Stimulated activated CD8-positive, alpha-beta memory T cell treated with anti-CD3 and anti-CD28 coated beads, Interleukin-12 subunit alpha, Interleukin-12 subunit beta, amount 100 ng/mL, for 24 hours (primary cell): ENCODE measurements at regions not wholly inside any gene's neighbourhood (a gene's known extent, or its start where the extent isn't known, plus 50 kb on each side); places are given as distances from the start of the nearest gene placed in this dataset.

Experiments used
- DNase-seq: peaks from one replicate; pipeline ENCODE4 v3.0.0-alpha.2; 2020; ENCODE audit errors: extremely low read depth

DNA sequence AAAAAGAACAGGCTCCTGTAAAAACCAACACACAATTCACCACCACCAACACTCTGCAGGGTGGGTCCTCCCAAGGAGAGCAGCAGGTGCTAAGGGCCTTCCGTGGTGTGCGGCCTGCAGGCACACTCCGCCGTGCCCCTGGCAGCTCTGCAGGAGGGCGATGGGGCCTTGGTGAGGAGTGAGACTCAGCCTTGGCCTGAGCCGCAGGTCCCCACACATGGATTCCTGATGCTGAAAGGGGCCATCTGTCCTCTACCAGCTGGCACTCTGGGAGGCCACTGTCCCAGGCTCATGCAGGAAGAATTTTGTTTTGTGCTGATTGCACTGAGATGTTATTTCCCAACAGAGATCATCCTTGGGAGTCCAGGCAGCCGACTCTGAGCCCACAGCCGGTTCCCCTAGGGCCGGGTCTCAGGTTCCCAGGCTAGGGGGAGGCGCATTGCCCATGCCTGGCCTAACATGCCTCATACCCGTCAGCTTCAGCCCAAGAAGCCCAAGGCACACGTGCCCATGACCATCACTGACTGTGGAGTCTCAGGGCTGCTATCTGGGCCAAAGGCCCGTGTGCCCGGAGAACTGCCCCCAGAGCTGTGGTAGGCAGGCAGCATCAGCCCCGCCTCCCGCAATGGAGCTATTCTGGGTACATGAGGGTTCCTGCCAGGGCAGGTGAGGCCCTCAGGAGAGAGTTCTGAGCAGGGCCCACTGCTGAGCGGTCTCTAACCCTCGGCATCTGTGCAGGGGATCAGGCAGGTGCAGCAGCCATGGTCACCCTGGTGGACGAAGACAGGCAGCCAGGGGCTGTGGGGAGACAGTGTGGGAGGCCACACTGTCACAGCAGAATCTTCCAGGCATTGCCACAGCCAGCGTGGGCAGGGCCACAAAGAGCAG lies 97.9 kb upstream of the ZNF469 start:
- no peak for DNase-seq

DNA sequence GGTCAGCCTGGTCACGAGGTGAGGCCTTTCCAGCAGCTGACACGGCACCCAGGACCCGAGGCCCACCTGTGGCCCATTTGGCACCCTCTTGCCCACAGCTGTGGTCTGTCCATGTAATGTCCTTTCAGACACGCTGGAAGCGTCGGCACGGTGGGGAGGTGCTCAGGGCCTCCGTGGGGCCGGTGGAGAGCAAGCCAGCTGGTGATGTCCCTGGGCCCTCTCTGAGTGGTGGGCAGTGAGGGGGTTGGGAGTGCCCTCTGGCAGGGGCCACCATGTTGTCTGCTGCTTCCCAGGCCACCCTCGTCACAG lies 97.3 kb upstream of the ZNF469 start:
- no peak for DNase-seq

DNA sequence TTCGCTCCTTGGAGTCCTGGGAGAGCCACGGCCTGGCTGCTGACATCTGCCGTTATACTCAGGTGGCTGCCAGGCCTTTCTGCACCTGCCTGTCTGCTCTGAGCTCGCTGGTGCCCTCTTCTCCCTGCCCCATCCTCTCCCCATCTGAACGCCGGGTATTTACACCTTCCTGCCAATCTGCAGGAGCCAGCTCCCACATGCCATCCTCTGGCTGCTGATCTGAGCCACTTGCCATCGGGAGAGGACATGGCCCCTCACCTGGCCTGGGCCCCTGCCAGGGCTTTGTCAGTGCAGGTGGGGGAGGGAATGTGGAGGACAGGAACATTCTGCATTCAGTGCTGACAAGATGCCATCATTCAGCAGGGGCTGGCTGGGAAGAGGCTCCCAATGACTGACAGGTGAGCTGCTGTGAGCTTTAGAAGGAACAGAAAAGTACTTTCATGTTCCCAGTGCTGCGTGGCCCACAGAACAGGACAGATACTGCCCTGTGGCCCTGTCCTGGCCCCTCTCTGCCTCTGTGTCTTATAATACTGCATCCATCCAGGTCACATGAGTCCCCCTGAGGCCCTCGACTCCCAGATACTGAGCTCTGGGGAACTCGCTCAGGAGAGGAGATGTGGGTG lies 96.3 kb upstream of the ZNF469 start:
- DNase-seq: no peak

DNA sequence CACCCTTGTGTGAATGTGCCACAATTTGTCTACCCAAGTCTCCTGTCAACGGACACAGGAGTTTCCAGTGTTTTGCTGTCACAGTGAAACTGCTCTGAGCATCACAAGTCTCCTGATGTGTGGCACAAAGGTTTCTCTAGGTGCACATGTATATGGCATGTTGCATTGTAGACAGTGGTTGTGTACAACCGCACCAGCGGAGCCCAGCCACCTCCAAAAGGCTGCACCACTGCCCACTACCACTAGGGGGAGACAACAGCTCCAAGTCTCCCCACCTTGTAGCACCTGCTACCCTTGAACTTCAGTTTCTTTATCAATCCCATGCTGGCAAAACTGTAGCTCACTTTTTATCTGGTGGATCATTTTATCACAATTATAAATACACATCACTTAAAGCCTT lies 95.5 kb upstream of the ZNF469 start:
- DNase-seq: no peak

DNA sequence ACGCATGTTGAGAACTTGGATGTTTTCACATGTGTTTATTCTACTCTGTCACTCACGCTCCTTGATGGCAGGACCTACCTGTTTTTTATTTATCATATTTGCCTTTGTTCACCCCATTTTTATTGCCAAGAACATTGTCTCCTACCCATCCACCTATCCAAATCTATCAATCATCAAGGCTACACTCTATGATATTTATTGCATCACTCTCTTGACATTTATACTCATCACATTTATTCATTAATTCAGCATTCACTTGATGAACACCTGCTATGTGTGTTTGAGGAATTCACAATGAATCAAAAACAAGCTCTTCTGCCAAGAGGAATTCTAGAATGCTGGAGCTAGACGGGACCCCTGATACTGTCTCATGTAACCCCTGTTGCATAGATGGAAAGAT lies 94.5 kb upstream of the ZNF469 start:
- DNase-seq: no peak

DNA sequence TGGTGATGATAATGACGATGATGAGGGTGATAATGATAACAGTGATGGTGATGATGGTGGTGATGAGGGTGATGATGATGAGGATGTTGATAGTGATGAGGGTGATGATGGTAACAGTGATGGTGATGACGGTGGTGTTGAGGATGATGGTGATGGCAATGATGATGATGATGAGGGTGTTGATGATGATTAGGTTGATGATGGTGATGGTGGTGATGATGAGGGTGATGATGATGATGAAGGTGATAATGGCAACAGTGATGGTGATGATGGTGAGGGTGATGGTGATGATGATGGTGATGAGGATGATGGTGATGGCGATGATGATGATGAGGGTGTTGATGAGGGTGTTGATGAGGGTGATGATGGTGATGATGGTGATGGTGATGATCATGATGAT lies 93.8 kb upstream of the ZNF469 start:
- no peak for DNase-seq

DNA sequence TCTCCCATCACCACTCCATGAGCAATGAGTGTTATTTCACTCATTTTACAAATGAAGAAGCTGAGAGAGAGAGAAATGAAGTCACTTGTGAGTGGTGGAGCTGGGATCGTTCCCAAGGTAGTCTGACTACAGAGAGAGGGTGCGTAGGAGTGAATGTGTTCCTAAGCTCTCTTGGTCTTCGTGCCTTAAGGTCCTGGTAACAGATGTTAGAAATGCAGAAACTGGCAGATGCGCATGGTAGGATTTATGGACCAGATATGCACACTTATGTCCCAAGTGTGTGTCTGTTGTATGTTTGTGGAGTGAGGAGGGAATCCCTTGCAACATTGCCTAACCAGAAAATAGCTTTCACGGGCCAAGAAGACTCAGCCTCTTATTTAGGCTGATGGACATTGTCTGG lies 93.2 kb upstream of the ZNF469 start:
- DNase-seq: no peak

DNA sequence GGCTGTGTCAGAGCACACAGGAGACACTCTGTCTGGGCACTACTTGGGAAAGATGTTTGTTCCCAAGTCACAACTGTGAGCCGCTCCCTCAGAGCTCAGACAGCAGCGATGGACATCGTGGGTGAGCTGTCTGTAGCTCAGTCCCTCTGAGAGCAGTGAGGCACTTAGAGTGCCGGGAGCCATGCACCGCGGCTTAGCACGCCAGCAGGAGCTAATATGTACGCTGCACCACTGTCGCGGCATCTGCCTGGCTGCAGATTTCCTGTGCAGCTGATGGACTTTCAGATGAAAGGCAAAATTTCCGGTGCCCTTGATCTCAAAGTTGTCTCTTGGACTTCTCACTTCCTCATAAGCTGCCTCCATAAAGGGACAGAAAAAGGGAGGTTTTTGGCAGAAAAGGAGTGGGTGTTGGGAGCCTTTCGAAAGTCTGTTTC lies 92.8 kb upstream of the ZNF469 start:
- DNase-seq: no peak

DNA sequence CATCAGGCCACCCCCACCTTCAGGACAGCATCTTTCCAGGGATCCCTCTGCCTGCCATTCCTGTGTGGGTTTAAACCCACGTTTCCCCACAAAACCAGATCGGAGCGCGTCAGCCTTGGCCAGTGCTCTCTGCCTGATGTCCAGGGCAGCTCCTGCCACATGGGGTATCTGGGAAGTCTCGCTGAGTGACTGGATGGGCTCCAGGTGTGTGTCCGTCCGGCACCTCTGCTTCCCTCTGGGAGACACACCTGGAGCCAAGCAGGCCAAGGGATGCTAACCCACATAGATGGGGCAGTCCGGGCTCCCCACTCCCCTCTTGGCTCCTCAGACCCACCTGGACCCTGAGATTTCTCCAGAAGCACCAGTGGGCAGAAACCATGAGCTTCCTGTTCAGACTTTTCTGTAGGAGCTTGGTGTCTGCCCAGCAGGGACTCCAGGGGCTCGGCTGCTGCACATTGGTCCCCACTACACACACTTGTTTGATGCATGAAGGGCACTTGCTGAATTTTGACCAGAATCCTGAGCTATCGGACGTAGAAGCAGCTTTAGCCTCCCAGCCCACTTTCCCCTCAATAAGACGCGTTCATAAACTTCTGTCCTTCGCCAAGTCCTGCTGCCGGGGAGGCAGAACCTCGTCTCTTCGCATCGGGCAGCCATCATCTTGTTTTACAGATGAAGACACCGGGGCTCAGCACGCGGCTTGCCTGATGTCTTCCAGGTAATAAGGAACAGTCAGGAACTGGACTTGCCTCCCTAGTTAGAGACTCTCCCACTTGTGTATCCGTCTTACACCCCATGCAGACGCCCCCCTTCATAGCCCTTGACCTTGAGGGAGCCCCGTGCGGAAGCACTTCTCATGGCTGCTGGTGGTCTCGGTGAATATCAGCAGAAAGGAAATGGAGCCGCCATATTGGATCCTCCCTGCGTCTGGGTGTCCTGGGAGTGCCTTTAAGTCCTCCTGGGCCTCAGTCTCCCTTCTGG lies 91.6 kb upstream of the ZNF469 start:
- DNase-seq: no peak

DNA sequence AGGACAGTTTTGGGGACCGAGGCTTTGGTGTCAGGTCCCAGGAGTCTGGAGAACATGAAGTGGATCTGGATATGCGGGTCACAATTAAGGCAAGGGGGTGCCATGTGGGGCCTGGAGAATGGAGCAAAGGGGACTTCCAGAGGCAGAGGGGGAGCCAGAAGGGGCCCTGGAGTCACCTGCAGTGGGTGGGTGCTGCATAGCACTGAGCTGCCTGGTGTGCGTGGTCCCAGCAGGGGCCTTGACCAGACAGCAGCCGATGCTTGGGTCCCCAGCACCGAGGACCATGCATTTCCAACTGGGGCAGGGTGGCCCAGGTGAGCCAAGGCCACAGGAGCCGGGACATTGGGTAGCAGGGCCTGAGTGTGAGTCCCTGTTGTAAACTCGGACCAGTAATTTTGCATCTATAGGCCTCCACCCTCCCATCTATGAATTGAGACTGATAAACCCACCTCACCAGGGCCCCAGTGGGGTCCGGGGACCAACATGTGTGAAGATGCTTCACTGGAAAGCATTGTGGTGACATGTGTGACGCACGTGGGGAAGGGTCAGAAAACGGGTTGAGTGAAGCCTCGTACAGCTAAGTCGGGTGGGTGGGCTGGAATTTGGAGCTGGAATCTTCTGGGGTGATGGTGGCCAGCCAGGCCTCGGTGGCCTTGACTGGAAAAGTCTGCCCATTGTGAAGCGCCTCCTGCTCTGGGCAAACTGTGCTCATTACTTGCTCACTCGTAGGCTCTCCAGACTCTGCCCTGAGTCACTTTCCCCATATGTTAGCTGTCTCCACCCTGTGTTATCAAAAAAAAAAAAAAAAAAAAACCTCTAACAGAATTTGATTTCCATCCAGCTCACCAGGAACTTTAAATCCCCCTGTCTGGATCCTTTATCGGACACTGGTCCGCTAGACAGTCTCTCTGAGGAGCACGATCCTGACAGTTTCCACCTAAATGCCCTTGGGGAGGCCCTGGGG lies 90.5 kb upstream of the ZNF469 start:
- DNase-seq: no peak

DNA sequence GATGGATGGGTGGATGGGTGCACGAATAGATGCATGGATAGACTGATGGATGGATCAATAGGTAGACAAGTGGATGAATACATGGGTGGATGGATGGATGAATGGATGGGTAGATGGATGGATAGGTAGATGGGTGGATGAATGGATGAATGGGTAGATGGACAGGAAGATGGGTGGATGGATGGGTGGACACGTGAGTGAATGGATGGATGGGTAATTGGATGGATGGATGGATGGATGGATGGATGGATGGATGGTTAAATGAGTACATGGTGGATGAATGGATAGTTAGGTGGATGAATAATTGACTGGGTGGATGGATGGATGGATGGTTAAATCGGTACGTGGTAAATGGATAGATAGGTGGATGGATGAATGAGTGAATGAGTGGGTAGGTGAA lies 89.7 kb upstream of the ZNF469 start:
- DNase-seq: no peak

DNA sequence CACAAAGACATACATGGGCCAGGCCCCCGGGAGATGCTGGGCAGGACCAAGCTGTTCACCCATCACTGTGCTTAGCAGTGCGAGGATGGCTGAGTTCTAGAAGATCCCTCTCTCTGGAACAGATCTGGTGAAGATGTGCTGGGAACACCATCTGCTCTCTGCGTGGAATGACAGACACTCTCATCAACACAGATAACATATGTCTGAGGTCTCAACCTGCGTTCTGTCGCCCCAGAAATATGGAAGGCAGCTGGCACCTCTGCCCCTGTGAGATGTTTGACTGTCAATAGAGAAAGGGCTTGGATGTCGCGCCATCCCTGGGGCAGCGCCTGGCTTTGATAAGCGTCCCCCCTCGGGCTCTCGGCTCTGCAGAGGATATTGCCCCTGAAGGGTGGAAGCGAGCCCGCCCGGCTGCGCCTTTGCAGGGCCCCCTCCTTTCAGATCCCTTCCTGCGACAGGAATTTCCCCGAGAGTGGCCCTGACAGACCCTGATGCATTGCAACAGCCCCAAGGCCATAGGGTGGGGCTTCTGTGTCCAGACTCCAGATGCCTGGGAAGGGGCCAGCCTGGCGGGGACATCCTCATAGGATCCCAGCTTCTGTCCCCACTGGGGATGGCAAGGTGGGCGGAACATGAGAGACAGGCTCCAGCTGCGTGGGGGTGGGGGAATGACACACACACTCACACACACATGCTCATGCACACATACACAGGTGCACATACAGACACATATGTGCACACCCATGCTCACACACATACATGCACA lies 86.9 kb upstream of the ZNF469 start:
- no peak for DNase-seq

DNA sequence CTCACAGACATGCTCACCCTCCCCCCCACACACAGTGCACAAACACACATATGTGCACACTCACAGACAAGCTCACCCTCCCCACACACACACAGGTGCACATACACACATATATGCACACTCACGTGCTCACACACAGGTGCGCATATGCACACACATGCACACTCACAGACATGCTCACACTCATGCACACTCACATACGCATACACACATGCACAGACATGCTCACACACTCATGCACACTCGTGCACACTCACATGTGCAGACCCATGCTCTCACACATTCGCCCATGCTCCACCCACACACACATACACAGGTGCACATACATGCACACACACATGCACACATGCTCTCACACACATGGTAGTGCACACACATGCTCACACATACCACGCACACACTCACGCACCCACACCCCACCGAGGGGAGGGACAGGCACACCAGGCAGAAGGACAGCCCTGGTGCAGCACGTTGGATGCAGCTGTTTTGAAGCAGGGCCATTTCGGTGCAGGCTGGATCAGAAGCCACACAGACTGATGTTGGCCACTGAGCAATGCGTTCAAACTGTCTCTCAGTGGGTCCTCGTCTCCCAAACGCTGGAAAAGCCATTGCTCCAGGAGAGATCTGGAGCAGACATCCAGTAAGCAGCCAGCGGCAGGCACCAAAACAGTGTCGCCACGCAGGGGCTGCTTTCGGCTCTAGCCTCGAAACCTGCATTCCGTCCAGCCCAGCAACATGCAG lies 86.2 kb upstream of the ZNF469 start:
- DNase-seq: no peak

DNA sequence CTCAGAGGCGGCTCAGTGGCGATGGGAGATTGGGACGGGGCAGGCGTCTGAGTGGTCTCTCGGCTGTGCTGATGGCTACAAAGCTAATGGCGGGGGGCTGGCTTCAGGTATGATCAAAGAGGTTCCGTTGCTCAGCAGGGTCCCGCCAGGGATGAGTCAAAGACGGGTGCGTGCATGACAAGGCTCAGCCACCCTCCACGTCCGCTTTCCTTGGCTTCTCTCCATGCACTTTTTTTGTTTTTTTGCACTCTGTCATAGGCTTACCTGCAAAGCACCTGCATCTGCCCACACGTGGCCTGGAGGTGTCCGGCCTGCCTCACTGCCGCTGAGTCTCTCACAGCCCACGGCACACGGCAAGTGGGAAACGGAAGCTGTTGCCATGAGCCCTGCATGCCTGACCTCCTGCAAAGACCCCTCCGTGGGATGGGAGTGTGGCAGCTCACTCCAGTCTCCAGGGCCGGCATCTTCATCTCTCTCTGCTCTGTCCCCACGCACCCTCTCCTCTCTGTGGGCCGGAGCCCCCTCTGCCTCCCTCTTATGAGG lies 85.5 kb upstream of the ZNF469 start:
- no peak for DNase-seq

DNA sequence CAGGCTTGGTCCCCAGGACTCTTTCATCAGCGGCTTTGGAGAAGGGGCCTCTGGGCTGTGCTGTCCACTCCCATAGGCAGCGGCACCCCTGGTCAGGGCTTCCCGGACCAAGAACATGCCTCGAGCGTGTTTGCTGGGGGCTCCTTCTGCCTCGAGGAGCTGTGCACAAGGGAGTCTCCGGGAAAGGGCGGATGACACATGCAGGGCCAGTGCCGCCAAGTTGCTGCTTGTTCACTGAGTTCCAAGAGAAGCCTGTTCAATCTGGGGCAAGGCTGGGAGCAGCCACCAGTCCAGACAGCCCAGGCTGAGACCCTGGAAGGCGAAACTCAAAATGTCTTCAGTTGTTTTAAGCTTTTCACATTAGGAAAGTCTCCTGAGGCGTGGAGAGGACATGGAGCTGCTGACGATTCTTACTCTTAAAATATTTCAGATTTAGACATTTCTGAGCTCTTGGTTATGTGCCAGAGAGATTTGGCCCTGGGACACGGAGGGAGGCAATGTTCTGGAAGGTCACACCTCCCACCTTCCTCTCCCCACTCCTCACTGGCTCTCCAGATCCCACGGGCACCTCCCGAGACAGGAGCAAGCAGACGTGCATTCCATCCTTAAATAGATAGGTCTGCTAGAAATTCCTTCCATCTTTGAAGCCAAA lies 84.5 kb upstream of the ZNF469 start:
- DNase-seq: no peak

DNA sequence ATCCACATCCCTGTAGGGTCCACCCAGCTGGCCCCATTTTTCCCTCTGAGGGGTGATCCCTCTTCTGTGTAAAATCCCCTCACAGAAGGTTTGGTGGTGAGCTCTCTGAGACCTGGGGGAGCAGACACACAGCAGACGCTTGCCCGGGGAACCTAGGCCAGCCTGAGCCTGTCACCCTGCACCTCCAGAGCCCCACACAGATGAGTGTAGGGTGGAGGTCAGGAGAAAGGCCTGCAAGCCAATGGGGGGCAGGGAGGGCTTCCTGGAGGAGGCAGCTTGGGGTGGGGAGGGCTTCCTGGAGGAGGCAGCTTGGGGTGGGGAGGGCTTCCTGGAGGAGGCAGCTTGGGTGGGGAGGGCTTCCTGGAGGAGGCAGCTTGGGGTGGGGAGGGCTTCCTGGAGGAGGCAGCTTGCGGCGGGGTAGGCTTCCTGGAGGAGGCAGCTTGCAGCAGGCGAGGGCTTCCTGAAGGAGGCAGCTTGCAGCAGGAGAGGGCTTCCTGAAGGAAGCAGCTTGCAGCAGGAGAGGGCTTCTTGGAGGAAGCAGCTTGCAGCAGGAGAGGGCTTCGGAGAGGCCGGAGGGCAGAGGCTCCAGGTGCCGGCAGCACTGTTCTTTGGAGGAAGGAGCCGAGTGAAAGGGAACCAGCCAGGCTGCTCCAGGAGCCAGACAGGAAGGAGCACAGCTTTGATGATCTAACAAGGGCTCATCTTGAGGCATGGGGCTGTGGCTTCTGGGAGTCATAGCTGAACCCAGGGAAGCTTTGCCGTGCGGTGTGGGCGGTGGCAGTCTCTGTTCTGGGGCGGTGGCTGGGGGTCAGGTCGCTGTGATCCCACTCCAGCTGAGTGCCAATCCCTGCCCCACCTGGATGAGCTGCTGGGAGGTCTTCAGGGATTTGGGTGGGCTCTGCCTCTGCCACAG lies 83.7 kb upstream of the ZNF469 start:
- DNase-seq: no peak

DNA sequence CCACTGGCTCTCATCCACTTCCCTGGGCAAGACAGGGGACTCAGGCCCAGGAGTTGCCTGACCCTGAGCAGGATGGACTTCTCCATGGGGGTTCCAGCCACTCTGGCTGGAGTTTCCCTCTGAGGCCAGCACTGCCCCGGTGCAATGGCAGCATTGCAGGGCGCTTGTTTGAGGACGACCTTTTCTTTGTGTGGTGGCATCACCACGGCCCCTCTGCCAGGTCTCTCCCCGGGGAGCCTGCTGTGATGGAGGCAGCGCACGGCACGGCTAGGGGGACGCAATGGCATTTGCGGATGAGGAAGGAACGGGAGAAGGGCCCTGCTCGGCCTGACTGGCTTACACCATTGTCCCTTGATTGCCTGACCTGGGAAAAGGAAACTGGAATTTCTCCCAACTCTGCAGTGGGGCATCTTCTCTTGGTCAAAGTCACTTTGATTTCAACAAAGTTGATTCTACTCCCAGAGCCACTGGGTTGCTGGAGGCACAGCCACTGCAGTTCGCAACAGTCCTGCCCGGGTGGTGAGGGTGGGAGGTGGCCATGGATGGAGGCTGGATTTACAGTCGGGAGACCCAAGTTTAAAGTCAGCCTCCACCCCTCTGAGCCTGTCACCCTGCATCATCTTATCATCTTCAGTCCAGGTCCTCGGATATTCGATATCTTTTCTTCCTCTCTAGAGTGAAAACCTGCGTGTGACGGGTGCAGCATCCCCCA lies 82.9 kb upstream of the ZNF469 start:
- no peak for DNase-seq
